Heart right ventricle (tissue), 16 donors: ENCODE measurements at regions not wholly inside any gene's neighbourhood (a gene's known extent, or its start where the extent isn't known, plus 50 kb on each side); places are given as distances from the start of the nearest gene placed in this dataset.

Experiments
- ATAC-seq, 8 donors: fragments of 200-7000 bp; cut with Tn5 transposase; one replicate each; pipeline ENCODE4 v1.9.1; 2020; ENCODE audit warnings: mild to moderate bottlenecking in 8 of 8, moderate library complexity in 8 of 8, moderate number of reproducible peaks in 1 of 8
- DNase-seq, 2 donors: peaks; one replicate each; pipeline ENCODE4 v3.0.0-alpha.2; 2020
- H3K27ac ChIP-seq, 10 donors: fragments of 200-600 bp; sonication (generic) in 2 of 10; one replicate each; pipeline versions ENCODE4 v1.5.0 to v1.8.0; 2020 to 2022; ENCODE audit warnings: mild to moderate bottlenecking in 3 of 10
- H3K27me3 ChIP-seq, 7 donors: fragments of 200-600 bp; one replicate each; pipeline ENCODE4 v1.8.0; 2021 to 2022; ENCODE audit warnings: mild to moderate bottlenecking in 2 of 7
- H3K36me3 ChIP-seq, 9 donors: fragments of 200-600 bp; sonication (generic) in 1 of 9; one replicate each; pipeline versions ENCODE4 v1.5.0 to v1.8.0; 2020 to 2022; ENCODE audit warnings: mild to moderate bottlenecking in 2 of 9
- H3K4me1 ChIP-seq, 9 donors: fragments of 200-600 bp; sonication (generic) in 1 of 9; one replicate each; pipeline versions ENCODE4 v1.5.0 to v1.8.0; 2020 to 2022; ENCODE audit warnings: mild to moderate bottlenecking in 4 of 9
- H3K4me3 ChIP-seq, 10 donors: fragments of 200-600 bp; sonication (generic) in 2 of 10; one replicate each; pipeline versions ENCODE4 v1.5.0 to v1.8.0; 2020 to 2022; ENCODE audit warnings: mild to moderate bottlenecking in 7 of 10, moderate library complexity in 2 of 10
- H3K9me3 ChIP-seq, 11 donors: fragments of 200-600 bp in 10 of 11; sonication (generic) in 2 of 11; one replicate each; pipeline versions ENCODE4 v1.5.0 to v1.8.0; 2013 to 2022; ENCODE audit warnings: mild to moderate bottlenecking in 2 of 11, control low read depth in 1 of 11, moderate library complexity in 1 of 11
- WGBS, 2 donors: extraction: QIAGEN DNeasy Blood & Tissue Kit; methylation state at CpG; one replicate each; pipeline ENCODE4 v1.1.7; 2013; ENCODE audit warnings: inconsistent platforms in 1 of 2; 5-methylcytosine and 5-hydroxymethylcytosine counted together
- intact Hi-C, 10 donors: fragments of 100-400 bp; cut with DNase I; formaldehyde crosslinking; loops; one replicate each; pipeline versions ENCODE4 v1.11.1 to v1.14.2; 2022
- TF ChIP-seq, protein P1 (sequence below), 9 donors: fragments of 200-600 bp; sonication (generic) in 2 of 9; IDR thresholded peaks; one replicate each; pipeline versions ENCODE4 v1.5.0 to v1.8.0; 2021 to 2022; ENCODE audit warnings: antibody characterized with exemption in 9 of 9, mild to moderate bottlenecking in 5 of 9, moderate library complexity in 1 of 9
- donor health status: Arrhythmogenic right ventricular cardiomyopathy.
- donor health status: ischemic (EF 13 %, LVEDD 7.1; RV severe dilation, severe dysfunction).
- donor health status: healthy with polysubstance abuse.
- donor health status: DM: no; HTN: yes; CAD: no.
- donor health status: DM: no; HTN: no; CAD: no.
- donor health status: ischemic (EF 25% LVEDD 6.9; RV normal size, moderate dysfunction).
- donor health status: ischemic (EF 25% LVEDD 5.7; RV mildly dilated, moderate dysfunction).
- donor health status: healthy.
- donor health status: DM: yes; HTN: yes; CAD: no.
- donor health status: Ischemic cardiomyopathy.
- donor health status: ischemic (EF 35%, LVEDD 5.7; RV mildly dilated, moderate dysfunction).
- donor health status: nonischemic (EF 11% LVEDD 7.7; RV severe dilation, severe dysfunction).
- donor health status: DM: yes; HTN: yes; CAD: no.
- donor health status: PGD.
- donor health status: ischemic (EF 29% LVEDD 5.4; RV normal size, mild dysfunction).
- donor health status: nonischemic (EF 23%, LVEDD 6.1; RV moderate dilation, normal function).

DNA sequence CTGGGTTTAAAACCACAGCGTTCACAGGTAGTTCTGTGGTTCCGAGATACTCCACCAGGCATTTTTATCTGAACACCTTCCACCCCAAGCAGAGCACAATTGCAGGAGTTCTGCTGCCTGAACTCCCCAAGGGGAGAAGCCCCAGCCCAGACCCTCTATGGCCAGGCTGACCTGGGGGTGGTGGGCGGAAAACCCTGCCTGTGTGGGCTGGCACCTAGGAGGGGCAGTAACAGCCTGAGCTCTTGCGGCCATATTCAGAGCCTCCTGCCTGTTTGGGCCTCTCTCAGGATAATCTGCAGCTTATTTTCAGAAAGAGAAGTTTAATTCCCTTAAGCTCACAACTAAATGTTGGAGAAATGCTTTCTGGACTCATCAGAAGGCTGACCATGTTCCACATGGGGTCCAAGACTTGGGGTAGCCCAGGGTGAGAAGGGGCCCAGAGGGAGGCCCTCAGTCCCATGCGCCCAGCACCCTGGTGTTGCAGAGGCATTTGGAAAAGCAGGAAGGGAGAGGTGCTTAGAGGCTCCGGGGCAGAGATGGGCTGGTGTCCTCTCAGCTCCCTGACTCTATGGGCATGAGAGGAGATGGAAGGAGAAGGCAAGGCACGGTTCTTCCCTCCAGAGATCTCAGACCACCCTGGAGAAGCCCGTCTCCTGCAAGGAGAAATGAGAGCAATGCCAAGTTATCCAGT lies 195.6 kb upstream of the TPM1 start:
- 93 to 97% methylated on average over 8 of the region's 8 CpGs for WGBS, 2 donors
- peaks cover 0 to 60% (median 22%) of the 10 kb centered on the region in 9 donors for H3K4me1 ChIP-seq
- peaks cover 0 to 9% (median 0%) of the 10 kb centered on the region in 9 donors for H3K36me3 ChIP-seq
- TF ChIP-seq, protein P1, sequence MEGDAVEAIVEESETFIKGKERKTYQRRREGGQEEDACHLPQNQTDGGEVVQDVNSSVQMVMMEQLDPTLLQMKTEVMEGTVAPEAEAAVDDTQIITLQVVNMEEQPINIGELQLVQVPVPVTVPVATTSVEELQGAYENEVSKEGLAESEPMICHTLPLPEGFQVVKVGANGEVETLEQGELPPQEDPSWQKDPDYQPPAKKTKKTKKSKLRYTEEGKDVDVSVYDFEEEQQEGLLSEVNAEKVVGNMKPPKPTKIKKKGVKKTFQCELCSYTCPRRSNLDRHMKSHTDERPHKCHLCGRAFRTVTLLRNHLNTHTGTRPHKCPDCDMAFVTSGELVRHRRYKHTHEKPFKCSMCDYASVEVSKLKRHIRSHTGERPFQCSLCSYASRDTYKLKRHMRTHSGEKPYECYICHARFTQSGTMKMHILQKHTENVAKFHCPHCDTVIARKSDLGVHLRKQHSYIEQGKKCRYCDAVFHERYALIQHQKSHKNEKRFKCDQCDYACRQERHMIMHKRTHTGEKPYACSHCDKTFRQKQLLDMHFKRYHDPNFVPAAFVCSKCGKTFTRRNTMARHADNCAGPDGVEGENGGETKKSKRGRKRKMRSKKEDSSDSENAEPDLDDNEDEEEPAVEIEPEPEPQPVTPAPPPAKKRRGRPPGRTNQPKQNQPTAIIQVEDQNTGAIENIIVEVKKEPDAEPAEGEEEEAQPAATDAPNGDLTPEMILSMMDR (IDR thresholded peaks at IDR 0.05) = no peak
- intact Hi-C loops = loop anchor here in 9 of 10 donors (2.0 to 10.0 kb wide), 8 partner anchors 62 to 555 kb away; partner anchors contain the start of gene TPM1 (in 5 of the 9)
- no peak overlapping the region for H3K27ac ChIP-seq
- no peak overlapping the region for H3K4me3 ChIP-seq
- no peak for ATAC-seq
- H3K27me3 ChIP-seq = no peaks in the 10 kb centered on the region
- no peak for DNase-seq
- H3K9me3 ChIP-seq = no peaks in the 10 kb centered on the region

DNA sequence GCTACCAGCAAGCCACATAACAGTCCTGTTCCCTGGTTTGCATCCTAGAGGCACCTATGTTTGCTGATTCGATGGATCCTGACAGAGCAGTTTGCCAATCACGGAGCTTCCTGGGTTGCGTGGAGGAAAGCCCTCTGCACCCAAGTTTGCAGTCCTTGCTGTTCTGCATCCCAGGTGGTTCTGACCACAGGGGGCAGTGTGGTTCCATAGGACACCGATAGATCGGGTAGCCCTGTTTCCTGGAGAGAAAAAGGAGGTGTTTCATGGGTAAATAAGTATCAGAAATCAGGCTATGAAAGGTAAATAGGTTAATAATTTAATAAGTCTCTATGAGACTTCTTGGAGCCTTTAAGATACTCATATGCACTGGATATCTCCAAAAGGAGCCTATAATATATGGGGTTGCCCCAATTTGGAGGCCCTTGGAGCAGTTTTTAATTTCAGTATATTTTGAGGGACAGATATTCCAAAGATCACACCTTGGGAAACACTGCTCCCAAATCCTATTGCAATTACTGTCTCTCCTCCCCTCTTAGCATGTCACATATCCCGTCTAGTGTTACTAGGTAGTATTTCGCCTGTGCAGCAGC lies 194.6 kb upstream of the TPM1 start:
- peak; percentile 74 for DNase-seq
- H3K27ac ChIP-seq = peak overlapping the region in 5 of 10 donors; percentile 11 to 30 (median 21)
- WGBS, 2 donors = 50 to 61% methylated on average over 7 of the region's 7 CpGs

DNA sequence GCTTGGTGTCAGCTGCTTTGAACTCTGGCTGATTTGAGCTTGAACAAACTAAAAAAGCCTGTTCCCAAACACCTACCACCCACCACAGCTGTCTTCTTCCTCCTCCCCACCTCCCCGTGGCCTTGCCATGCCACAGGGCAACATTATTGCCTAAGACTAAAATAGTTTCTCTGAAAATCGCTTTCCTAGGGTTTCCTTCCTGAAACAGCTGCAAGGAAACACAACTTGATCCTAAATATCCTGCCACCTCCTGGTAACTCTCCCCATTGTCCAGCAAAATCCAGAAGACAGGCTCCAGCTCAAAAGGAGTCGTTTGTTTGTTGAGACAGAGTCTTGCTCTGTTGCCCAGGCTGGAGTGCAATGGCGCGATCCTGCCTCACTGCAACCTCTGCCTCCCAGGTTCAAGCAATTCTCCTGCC lies 193.9 kb upstream of the TPM1 start:
- no peaks in the 10 kb centered on the region for H3K9me3 ChIP-seq
- H3K27ac ChIP-seq = peak overlapping the region in 5 of 10 donors; percentile 11 to 30 (median 21)
- peaks cover 0 to 44% (median 22%) of the 10 kb centered on the region in 9 donors for H3K4me1 ChIP-seq
- no peak for DNase-seq
- no peaks in the 10 kb centered on the region for H3K27me3 ChIP-seq
- ATAC-seq = peak in 3 of 8 donors; percentile 24 to 44 (median 30)
- TF ChIP-seq, protein P1 (IDR thresholded peaks at IDR 0.05) = peak in 5 of 9 donors; percentile 7 to 42 (median 27)
- 42 to 51% methylated on average over 5 of the region's 5 CpGs for WGBS, 2 donors
- H3K36me3 ChIP-seq = no peaks in the 10 kb centered on the region
- intact Hi-C loops = loop anchor here (2.0 to 10.0 kb wide), 10 partner anchors 64 to 554 kb away; partner anchors contain the start of gene TPM1 (in 5 of the 10)
- no peak overlapping the region for H3K4me3 ChIP-seq

More for the DNA sequence above, 194.6 kb upstream of the TPM1 start:
- Histone ChIP-seq H3K4me1 (peaks cover 0 to 49% (median 22%) of the 10 kb centered on the region in 9 donors), H3K36me3 (no peaks in the 10 kb centered on the region), H3K4me3 (no peak overlapping the region), H3K27me3 (no peaks in the 10 kb centered on the region), H3K9me3 (no peaks in the 10 kb centered on the region)
- ATAC-seq = peak; percentile 57 to 82 (median 75)
- intact Hi-C loops = loop anchor here (2.0 to 10.0 kb wide), 10 partner anchors 63 to 554 kb away; partner anchors contain the start of gene TPM1 (in 5 of the 10)
- TF ChIP-seq, protein P1 (IDR thresholded peaks at IDR 0.05) = peak; percentile 64 to 87 (median 80)

DNA sequence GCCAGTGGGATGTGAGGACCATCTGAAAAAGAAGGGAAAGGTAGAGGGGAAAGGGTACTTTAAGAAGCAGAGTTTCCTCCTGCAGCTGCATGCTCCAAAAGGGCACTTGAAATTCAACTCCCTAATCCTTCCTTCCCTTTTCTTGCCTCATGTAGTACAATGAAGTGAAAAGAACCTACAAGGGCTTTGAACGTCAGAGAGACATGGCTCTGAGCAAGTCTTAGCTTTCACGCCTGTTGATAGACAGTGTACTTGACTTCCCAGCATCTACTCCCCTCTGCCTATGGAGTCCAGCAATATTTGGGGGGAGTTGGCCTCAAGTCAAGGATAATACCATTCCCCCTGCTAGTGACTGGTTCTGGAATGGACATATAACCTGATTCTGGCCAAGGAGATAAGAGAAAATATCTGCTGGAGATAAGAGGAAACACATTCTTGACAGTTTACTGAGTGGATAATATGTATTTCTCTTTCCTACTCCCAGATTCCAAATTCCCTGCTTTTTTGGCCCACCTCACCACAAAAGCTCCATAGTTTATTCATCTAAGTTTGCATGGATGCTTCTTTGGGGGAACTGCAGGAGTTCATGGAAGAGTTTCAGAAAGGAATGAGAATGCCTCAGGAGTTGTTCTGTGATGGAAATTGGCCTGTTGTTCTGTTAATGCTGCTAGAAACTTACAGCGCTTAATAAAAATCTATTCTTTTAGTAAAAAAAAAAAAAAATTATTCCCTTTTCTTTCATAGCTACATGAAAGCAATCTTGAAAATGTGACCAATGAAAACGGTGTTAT lies 193.0 kb upstream of the TPM1 start:
- 70 to 71% methylated on average over 4 of the region's 4 CpGs for WGBS, 2 donors
- Histone ChIP-seq H3K4me3 (no peak overlapping the region), H3K36me3 (no peaks in the 10 kb centered on the region), H3K27ac (no peak overlapping the region), H3K27me3 (no peaks in the 10 kb centered on the region), H3K4me1 (peaks cover 0 to 41% (median 20%) of the 10 kb centered on the region in 9 donors), H3K9me3 (no peaks in the 10 kb centered on the region)
- no peak for ATAC-seq
- intact Hi-C loops = loop anchor here (2.0 to 10.0 kb wide), 10 partner anchors 65 to 553 kb away; partner anchors contain the start of gene TPM1 (in 5 of the 10)
- DNase-seq = no peak
- TF ChIP-seq, protein P1 (IDR thresholded peaks at IDR 0.05) = no peak
